ENCODE measurements at regions not wholly inside any gene's neighbourhood (a gene's known extent, or its start where the extent isn't known, plus 50 kb on each side); places are given as distances from the start of the nearest gene placed in this dataset.

DNA sequence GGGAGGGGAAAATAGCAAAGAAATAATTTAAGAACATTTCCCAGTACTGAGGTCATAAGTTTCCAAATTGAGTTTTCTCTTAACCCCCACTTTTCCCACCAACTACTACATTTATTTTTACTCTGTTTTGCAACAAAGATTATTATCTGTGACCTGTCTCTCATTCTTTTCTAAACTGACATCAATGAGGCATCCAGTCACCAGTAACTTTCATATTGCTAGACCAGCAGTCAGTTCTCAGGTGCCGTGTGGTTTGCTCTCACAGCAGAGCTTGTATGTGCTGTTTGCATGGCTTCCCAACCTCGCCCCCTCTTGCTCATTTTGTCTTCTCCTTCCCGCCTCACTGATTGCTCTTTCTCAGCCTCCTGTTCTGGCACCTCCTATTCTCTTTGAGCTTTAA lies 1091.3 kb downstream of the TBC1D22A start:
- H3K9me3 ChIP-seq (ENCODE audit: control insufficient read depth in 1 of 2, low read length in 2 of 2), result peaks cover 0 to 5% of the 10 kb centered on the region in 2 donors
- no peaks in the 10 kb centered on the region for H3K4me1 ChIP-seq (ENCODE audit: control insufficient read depth in 1 of 2, insufficient read depth in 2 of 2, low read length in 2 of 2)
- H3K4me3 ChIP-seq (ENCODE audit: low read depth in 1 of 2, low read length in 2 of 2), result no peak overlapping the region
- no peaks in the 10 kb centered on the region for H3K36me3 ChIP-seq (ENCODE audit: control insufficient read depth in 1 of 2, insufficient read depth in 2 of 2, low read length in 2 of 2)
- H3K27ac ChIP-seq (ENCODE audit: low read length), result no peak overlapping the region
- no peaks in the 10 kb centered on the region for H3K27me3 ChIP-seq (ENCODE audit: low read depth, low read length)

DNA sequence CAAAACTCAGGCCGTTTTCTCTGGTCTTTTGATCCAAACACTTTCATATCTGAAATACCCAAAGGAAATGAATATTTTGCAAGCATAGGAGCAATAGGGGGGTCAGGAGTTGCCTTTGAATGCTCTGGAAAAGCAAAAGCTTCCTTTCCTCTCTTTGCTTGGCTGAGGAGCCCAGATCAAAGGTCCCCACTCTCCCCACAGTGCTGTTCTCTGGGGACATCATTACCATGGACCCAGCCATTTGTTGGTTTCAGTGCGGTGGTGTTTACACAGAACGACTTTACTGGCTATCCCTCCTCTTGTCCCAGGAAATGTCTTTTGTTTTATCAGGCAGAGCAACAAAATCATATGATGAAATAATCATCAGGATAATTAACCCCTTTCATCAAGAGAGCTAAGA lies 1089.1 kb downstream of the TBC1D22A start:
- H3K27ac ChIP-seq (ENCODE audit: low read length), result no peak overlapping the region
- H3K36me3 ChIP-seq (ENCODE audit: control insufficient read depth in 1 of 2, insufficient read depth in 2 of 2, low read length in 2 of 2), result no peaks in the 10 kb centered on the region
- no peak overlapping the region for H3K4me3 ChIP-seq (ENCODE audit: low read depth in 1 of 2, low read length in 2 of 2)
- no peaks in the 10 kb centered on the region for H3K4me1 ChIP-seq (ENCODE audit: control insufficient read depth in 1 of 2, insufficient read depth in 2 of 2, low read length in 2 of 2)
- no peaks in the 10 kb centered on the region for H3K9me3 ChIP-seq (ENCODE audit: control insufficient read depth in 1 of 2, low read length in 2 of 2)
- H3K27me3 ChIP-seq (ENCODE audit: low read depth, low read length), result no peaks in the 10 kb centered on the region

DNA sequence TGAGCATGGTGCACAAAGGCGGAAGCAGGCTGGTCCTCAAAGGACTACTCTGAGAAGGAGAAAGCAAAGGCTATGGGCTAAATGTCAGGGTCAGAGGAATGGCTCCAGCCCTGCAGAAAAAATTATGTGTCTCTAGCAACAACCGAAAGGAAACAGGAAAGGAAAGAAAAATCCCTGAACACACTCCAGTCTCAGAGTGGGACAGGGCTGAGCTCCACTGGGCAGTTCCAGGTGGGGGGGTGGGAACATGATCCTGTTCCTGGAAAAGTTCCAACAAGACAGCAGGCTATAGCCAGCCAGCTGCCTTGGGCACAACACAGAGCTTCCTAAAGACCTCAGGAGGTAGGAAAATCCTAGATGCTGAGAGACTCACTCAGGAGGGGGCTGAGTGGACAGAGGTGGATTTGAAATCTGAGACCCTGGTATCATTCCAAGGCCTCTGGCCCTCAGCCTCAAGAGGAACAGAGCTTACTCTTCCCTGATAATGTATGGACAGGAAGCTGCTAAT lies 1088.2 kb downstream of the TBC1D22A start:
- H3K27me3 ChIP-seq (ENCODE audit: low read depth, low read length), result no peaks in the 10 kb centered on the region
- H3K4me3 ChIP-seq (ENCODE audit: low read depth in 1 of 2, low read length in 2 of 2), result no peak overlapping the region
- no peaks in the 10 kb centered on the region for H3K36me3 ChIP-seq (ENCODE audit: control insufficient read depth in 1 of 2, insufficient read depth in 2 of 2, low read length in 2 of 2)
- H3K9me3 ChIP-seq (ENCODE audit: control insufficient read depth in 1 of 2, low read length in 2 of 2), result no peaks in the 10 kb centered on the region
- no peaks in the 10 kb centered on the region for H3K4me1 ChIP-seq (ENCODE audit: control insufficient read depth in 1 of 2, insufficient read depth in 2 of 2, low read length in 2 of 2)
- no peak overlapping the region for H3K27ac ChIP-seq (ENCODE audit: low read length)

DNA sequence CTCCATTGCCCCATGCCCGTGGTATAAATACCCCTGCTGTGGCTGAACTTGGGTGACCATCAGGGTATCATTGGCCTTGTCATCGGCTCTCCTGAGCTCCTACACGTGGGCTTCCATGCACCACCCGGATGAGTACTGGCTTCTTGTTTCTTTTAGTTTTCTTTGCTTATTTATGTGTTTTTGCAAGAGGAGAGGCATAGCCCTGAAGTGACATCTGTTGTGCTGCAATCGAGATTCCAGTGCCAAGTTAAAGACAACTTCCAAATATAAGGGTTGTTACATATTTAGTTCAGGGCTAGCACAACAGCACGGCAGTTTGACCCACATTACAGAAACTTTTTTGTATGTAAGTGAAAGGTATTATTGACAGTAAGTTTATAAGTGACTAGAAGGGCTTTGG lies 1087.1 kb downstream of the TBC1D22A start:
- H3K4me3 ChIP-seq (ENCODE audit: low read depth in 1 of 2, low read length in 2 of 2), result no peak overlapping the region
- no peak overlapping the region for H3K27ac ChIP-seq (ENCODE audit: low read length)
- no peaks in the 10 kb centered on the region for H3K4me1 ChIP-seq (ENCODE audit: control insufficient read depth in 1 of 2, insufficient read depth in 2 of 2, low read length in 2 of 2)
- H3K27me3 ChIP-seq (ENCODE audit: low read depth, low read length), result no peaks in the 10 kb centered on the region
- no peaks in the 10 kb centered on the region for H3K9me3 ChIP-seq (ENCODE audit: control insufficient read depth in 1 of 2, low read length in 2 of 2)
- no peaks in the 10 kb centered on the region for H3K36me3 ChIP-seq (ENCODE audit: control insufficient read depth in 1 of 2, insufficient read depth in 2 of 2, low read length in 2 of 2)

DNA sequence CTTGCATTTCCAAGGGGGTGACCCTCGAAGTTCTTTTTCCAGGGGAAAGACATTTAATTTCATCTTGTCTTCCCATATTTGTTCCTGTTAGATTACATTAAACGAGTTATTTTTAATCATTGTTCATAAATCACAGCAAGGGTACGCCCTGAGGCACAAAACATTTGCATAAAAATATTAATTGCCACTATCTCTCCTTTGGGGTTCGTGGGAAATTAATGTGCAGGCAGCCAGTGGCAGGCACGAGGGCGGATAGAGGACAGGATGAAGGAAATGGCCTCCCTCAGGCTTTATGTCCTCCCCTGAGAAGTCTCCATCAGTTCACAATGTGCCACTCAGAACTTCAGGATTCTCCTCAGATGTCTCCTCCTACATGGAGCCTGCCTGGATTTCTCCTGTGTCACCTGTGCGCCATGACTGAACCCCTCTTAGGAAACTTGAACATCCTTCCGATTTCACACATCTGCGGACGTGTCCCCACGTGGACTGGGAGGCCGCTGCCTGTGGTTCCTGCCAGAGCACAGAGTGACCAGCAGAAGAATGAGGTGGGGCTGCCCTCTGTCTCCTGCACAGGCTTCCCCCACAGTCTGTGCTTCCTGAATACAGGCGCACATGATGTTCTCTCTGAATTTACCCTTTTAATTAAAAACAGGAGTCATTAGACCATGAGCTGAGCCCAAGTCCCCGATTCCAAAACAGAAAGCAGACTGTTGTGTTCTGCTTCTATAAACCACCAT lies 1085.9 kb downstream of the TBC1D22A start:
- no peaks in the 10 kb centered on the region for H3K9me3 ChIP-seq (ENCODE audit: control insufficient read depth in 1 of 2, low read length in 2 of 2)

DNA sequence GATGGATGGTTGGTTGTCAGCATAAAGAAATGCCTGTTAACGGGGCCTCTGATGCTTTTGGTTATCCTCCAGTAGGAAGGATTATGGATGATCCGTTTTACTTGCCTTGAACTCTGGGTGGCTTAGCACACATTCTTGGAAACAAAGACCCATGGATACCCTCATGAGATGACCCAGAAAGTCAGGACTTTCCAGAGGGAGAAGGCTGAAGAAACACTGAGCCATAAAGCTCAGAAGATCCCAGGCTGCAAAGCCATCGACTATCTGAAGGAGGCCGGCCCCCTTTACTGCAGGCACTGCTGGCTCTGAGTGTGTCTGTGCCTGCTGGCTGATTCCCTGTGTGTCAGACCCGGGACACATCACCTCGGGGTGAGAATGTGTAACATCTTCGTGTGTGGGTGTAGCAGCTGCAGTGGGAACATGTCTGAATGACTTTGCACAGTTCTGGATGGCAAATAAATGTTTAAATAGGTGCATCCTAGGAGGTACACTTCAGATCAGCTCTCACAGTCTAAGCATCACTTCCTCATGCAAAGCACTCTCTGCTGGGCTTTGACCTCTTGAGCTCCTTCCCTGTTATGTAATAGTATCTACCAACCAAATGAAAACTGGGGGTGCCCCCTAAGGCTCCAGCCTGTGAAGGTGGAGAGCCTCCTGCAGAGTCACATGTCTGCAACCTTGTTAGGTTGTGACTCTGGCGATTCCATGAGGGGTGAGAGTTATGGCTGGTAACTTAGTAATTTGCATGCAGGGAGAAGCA lies 1084.9 kb downstream of the TBC1D22A start:
- H3K4me1 ChIP-seq (ENCODE audit: control insufficient read depth in 1 of 2, insufficient read depth in 2 of 2, low read length in 2 of 2), result no peaks in the 10 kb centered on the region
- H3K27me3 ChIP-seq (ENCODE audit: low read depth, low read length), result no peaks in the 10 kb centered on the region
- H3K36me3 ChIP-seq (ENCODE audit: control insufficient read depth in 1 of 2, insufficient read depth in 2 of 2, low read length in 2 of 2), result no peaks in the 10 kb centered on the region
- no peak overlapping the region for H3K27ac ChIP-seq (ENCODE audit: low read length)
- H3K9me3 ChIP-seq (ENCODE audit: control insufficient read depth in 1 of 2, low read length in 2 of 2), result no peaks in the 10 kb centered on the region
- H3K4me3 ChIP-seq (ENCODE audit: low read depth in 1 of 2, low read length in 2 of 2), result no peak overlapping the region

More for the DNA sequence above, 1085.9 kb downstream of the TBC1D22A start:
- Histone ChIP-seq H3K4me3 (ENCODE audit: low read depth in 1 of 2, low read length in 2 of 2) (no peak overlapping the region), H3K27ac (ENCODE audit: low read length) (no peak overlapping the region), H3K36me3 (ENCODE audit: control insufficient read depth in 1 of 2, insufficient read depth in 2 of 2, low read length in 2 of 2) (no peaks in the 10 kb centered on the region), H3K27me3 (ENCODE audit: low read depth, low read length) (no peaks in the 10 kb centered on the region), H3K4me1 (ENCODE audit: control insufficient read depth in 1 of 2, insufficient read depth in 2 of 2, low read length in 2 of 2) (no peaks in the 10 kb centered on the region)

DNA sequence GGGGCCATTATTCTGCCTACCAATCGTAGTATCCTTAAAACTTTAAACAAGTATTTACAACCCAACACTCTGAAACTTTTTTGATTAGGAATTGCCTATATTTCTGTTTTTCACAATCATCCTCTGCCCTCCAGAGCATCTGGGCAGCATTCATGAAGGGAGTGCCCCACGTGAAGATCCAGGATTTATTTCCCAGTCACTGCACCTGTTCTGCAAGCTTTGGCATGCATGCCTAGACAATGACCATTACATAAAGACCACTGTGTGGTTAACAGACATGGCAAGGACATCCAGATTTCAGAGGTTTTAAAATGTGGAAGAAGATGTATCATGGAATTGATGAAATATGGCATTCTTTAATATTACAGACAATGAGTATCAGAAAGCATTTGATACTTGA lies 1083.8 kb downstream of the TBC1D22A start:
- no peaks in the 10 kb centered on the region for H3K9me3 ChIP-seq (ENCODE audit: control insufficient read depth in 1 of 2, low read length in 2 of 2)
- H3K27ac ChIP-seq (ENCODE audit: low read length), result no peak overlapping the region
- H3K36me3 ChIP-seq (ENCODE audit: control insufficient read depth in 1 of 2, insufficient read depth in 2 of 2, low read length in 2 of 2), result no peaks in the 10 kb centered on the region
- no peaks in the 10 kb centered on the region for H3K4me1 ChIP-seq (ENCODE audit: control insufficient read depth in 1 of 2, insufficient read depth in 2 of 2, low read length in 2 of 2)
- no peak overlapping the region for H3K4me3 ChIP-seq (ENCODE audit: low read depth in 1 of 2, low read length in 2 of 2)
- peaks cover 6% of the 10 kb centered on the region for H3K27me3 ChIP-seq (ENCODE audit: low read depth, low read length)

DNA sequence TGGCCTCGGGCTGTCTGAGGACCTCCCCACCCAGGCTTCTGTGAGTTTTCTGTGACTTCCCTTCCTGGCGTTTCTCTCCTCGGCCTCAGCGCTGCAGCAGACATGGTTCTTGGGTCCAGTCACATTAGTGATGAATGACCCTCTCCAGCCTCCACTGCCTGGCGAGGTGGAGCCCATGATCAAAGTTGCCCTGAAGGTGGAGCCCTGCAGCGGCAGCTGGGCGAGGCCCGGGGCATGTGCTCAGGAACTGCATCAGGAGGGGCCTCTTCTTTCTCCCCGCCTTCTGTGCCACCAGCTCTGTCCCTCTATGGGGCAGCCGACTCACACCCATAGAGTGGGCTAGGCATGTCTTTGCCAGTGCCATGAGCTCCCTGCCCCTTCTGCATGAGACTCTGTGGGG lies 1079.7 kb downstream of the TBC1D22A start:
- Histone ChIP-seq H3K36me3 (ENCODE audit: control insufficient read depth in 1 of 2, insufficient read depth in 2 of 2, low read length in 2 of 2) (no peaks in the 10 kb centered on the region), H3K4me3 (ENCODE audit: low read depth in 1 of 2, low read length in 2 of 2) (no peak overlapping the region), H3K9me3 (ENCODE audit: control insufficient read depth in 1 of 2, low read length in 2 of 2) (no peaks in the 10 kb centered on the region), H3K27ac (ENCODE audit: low read length) (no peak overlapping the region), H3K4me1 (ENCODE audit: control insufficient read depth in 1 of 2, insufficient read depth in 2 of 2, low read length in 2 of 2) (no peaks in the 10 kb centered on the region), H3K27me3 (ENCODE audit: low read depth, low read length) (peaks cover 6% of the 10 kb centered on the region)

DNA sequence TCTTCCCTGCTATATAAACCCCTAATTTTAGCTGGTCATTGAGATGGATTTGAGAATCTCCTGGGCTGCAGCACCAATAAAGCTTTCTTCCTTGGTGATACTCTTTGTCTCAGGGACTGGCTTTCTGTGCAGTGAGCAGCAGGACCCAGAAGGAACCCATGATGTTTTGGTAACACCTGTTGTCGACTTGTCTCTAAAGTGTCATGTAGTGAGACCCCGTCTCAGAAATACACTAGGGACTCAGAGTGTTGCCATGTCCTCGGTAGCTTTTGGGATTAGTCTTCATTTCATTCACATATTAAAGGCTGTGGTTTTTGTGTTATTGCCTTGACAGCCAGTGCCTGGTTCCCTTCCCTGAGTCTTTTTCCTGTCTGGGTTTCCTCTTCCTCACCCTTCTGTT lies 1078.7 kb downstream of the TBC1D22A start:
- no peaks in the 10 kb centered on the region for H3K9me3 ChIP-seq (ENCODE audit: control insufficient read depth in 1 of 2, low read length in 2 of 2)
- H3K4me3 ChIP-seq (ENCODE audit: low read depth in 1 of 2, low read length in 2 of 2), result no peak overlapping the region
- H3K27ac ChIP-seq (ENCODE audit: low read length), result no peak overlapping the region
- peaks cover 6% of the 10 kb centered on the region for H3K27me3 ChIP-seq (ENCODE audit: low read depth, low read length)
- no peaks in the 10 kb centered on the region for H3K4me1 ChIP-seq (ENCODE audit: control insufficient read depth in 1 of 2, insufficient read depth in 2 of 2, low read length in 2 of 2)
- H3K36me3 ChIP-seq (ENCODE audit: control insufficient read depth in 1 of 2, insufficient read depth in 2 of 2, low read length in 2 of 2), result no peaks in the 10 kb centered on the region

DNA sequence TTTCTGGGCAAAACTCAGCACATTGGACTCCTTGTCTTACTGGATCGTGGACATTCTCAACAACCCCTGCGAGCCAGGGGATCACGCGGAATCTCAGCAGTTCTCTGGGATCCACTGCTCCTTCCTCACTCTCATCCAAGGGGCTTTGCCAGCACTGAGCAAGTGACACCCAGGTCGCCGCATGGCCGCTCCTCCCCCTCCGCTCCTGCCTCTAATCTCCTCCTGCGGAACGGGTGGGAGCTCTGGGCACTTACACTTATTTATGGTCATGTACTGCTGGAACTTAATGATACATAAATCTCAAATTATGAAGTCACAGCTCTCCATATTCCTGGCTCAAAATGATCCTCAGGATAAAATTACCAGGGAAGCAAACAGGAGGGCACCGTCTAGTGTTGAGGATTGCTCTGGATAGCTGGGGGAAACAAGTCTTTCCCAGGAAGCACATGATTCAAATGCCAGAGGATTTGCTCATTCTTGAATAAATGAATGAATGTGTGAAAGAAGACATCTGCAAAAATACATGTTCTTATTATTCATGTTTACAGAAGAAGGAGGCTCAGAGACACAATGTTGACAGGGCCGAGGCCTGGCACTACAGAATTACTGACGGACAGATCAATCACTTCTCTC lies 1077.3 kb downstream of the TBC1D22A start:
- Histone ChIP-seq H3K4me1 (ENCODE audit: control insufficient read depth in 1 of 2, insufficient read depth in 2 of 2, low read length in 2 of 2) (no peaks in the 10 kb centered on the region), H3K4me3 (ENCODE audit: low read depth in 1 of 2, low read length in 2 of 2) (no peak overlapping the region)

DNA sequence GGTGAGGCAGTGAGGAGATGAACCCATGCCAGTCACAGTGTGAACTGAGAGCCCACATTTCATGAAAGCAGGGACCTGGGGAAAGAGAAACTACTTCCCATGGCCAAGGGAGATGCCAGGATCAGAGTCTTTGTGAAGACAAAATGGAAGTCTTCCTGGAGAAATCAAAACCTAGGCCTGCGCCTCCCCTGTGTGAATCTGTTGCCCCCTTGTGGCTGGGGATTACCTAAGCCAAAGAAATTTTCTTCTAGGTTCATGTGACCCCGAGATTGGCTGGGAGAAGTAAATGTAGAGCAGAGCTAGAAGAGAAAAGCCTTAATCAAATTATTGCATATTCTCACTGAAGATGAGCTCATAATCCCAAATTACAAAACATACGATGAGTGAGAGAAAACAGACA lies 1075.3 kb downstream of the TBC1D22A start:
- Histone ChIP-seq H3K27ac (ENCODE audit: low read length) (no peak overlapping the region), H3K9me3 (ENCODE audit: control insufficient read depth in 1 of 2, low read length in 2 of 2) (no peaks in the 10 kb centered on the region), H3K4me3 (ENCODE audit: low read depth in 1 of 2, low read length in 2 of 2) (no peak overlapping the region), H3K36me3 (ENCODE audit: control insufficient read depth in 1 of 2, insufficient read depth in 2 of 2, low read length in 2 of 2) (no peaks in the 10 kb centered on the region), H3K4me1 (ENCODE audit: control insufficient read depth in 1 of 2, insufficient read depth in 2 of 2, low read length in 2 of 2) (no peaks in the 10 kb centered on the region), H3K27me3 (ENCODE audit: low read depth, low read length) (peaks cover 6% of the 10 kb centered on the region)

More for the DNA sequence above, 1077.3 kb downstream of the TBC1D22A start:
- H3K9me3 ChIP-seq (ENCODE audit: control insufficient read depth in 1 of 2, low read length in 2 of 2), result no peaks in the 10 kb centered on the region
- H3K27me3 ChIP-seq (ENCODE audit: low read depth, low read length), result peaks cover 6% of the 10 kb centered on the region
- H3K27ac ChIP-seq (ENCODE audit: low read length), result no peak overlapping the region
- no peaks in the 10 kb centered on the region for H3K36me3 ChIP-seq (ENCODE audit: control insufficient read depth in 1 of 2, insufficient read depth in 2 of 2, low read length in 2 of 2)

All from muscle layer of duodenum (tissue), 2 donors.